HL-60 (cell line): ENCODE measurements at regions not wholly inside any gene's neighbourhood (a gene's known extent, or its start where the extent isn't known, plus 50 kb on each side); places are given as distances from the start of the nearest gene placed in this dataset.

ENCODE experiments used
- DNase-seq, 2 experiments: peaks; one replicate each; pipeline ENCODE4 v3.0.0-alpha.2; 2010 to 2020; ENCODE audit warnings: low read depth in 1 of 2, low spot score in 1 of 2
- H3K27ac ChIP-seq: fragments of 250-450 bp; sonication (Bioruptor Pico); replicated peaks from 2 replicates; pipeline ENCODE4 v1.5.1; 2020; ENCODE audit warnings: mild to moderate bottlenecking, moderate library complexity
- H3K27me3 ChIP-seq: fragments of 250-450 bp; sonication (Bioruptor Pico); 2 replicates; pipeline ENCODE4 v1.5.1; 2021; ENCODE audit warnings: mild to moderate bottlenecking, moderate library complexity; ENCODE audit not compliant: insufficient read depth, poor library complexity, severe bottlenecking
- H3K4me3 ChIP-seq: replicated peaks from 2 replicates; pipeline ENCODE4 v1.5.1; 2011; ENCODE audit warnings: mild to moderate bottlenecking, control low read depth, low read length; ENCODE audit not compliant: insufficient read depth
- GABPA ChIP-seq: IDR thresholded peaks from 2 replicates; pipeline ENCODE4 v1.6.1; 2012; ENCODE audit warnings: low read depth
- POLR2AphosphoS5 ChIP-seq: IDR thresholded peaks from 2 replicates; pipeline ENCODE4 v1.6.1; 2012; ENCODE audit warnings: low read depth
- SPI1 ChIP-seq: IDR thresholded peaks from 2 replicates; pipeline ENCODE4 v1.6.1; 2012; ENCODE audit warnings: low read depth, mild to moderate bottlenecking, borderline replicate concordance
- TF ChIP-seq, protein P1 (sequence below): IDR thresholded peaks from one replicate; pipeline ENCODE4 v1.5.1; 2011; ENCODE audit warnings: low read length, control low read depth, inconsistent platforms; ENCODE audit not compliant: insufficient read depth
- TF ChIP-seq, protein P2 (sequence below): IDR thresholded peaks from 2 replicates; pipeline ENCODE4 v1.6.1; 2012; ENCODE audit warnings: low read depth; ENCODE audit not compliant: insufficient replicate concordance

DNA sequence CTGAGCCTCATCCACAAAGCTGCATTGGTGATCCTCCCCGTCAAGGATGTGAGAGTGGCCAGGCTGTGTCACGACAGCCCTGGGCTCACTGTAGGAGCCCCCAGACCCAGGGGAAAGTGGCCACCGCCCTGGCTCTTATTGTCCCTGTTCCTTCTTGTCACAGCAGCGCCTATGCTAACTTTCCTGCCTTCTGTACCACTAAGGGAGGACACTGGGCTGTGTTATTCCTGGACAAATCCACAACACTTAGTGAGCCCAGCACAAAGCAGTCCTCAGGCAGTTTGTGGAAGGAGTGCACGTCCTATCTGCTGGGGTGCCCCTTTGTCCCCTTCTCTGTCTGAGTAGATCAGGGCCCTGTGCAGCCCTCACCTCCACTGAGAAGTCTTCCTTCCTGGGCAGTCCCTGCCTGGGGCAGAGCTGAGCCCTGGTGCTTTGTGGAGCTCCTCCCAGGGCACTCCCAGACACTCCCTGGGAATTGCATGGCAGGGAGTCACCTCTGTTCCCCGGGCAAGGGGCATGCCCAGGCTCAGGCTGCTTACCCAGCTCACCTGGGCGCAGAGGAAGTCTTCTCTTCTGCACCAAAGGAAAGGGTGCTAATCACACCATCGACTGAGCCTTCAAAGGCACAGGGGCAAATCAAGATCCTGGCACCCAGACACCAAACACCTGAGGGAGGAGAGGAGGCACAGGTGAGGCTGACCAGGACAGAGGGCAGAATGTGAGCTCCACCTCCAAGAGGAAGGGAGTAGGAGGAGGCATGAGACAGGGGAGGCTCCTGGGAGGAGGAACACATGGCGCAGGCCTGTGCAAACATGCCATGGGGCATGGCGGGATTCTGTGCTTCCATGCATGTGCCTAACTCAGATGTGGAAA lies 138.7 kb downstream of the KLF13 start:
- no peak for DNase-seq
- H3K27me3 ChIP-seq = no peaks in the 10 kb centered on the region
- TF ChIP-seq, protein P1, sequence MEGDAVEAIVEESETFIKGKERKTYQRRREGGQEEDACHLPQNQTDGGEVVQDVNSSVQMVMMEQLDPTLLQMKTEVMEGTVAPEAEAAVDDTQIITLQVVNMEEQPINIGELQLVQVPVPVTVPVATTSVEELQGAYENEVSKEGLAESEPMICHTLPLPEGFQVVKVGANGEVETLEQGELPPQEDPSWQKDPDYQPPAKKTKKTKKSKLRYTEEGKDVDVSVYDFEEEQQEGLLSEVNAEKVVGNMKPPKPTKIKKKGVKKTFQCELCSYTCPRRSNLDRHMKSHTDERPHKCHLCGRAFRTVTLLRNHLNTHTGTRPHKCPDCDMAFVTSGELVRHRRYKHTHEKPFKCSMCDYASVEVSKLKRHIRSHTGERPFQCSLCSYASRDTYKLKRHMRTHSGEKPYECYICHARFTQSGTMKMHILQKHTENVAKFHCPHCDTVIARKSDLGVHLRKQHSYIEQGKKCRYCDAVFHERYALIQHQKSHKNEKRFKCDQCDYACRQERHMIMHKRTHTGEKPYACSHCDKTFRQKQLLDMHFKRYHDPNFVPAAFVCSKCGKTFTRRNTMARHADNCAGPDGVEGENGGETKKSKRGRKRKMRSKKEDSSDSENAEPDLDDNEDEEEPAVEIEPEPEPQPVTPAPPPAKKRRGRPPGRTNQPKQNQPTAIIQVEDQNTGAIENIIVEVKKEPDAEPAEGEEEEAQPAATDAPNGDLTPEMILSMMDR = no peak
- TF ChIP-seq SPI1 = no peak
- no peak for TF ChIP-seq POLR2AphosphoS5
- no peak for TF ChIP-seq GABPA
- TF ChIP-seq, protein P2, sequence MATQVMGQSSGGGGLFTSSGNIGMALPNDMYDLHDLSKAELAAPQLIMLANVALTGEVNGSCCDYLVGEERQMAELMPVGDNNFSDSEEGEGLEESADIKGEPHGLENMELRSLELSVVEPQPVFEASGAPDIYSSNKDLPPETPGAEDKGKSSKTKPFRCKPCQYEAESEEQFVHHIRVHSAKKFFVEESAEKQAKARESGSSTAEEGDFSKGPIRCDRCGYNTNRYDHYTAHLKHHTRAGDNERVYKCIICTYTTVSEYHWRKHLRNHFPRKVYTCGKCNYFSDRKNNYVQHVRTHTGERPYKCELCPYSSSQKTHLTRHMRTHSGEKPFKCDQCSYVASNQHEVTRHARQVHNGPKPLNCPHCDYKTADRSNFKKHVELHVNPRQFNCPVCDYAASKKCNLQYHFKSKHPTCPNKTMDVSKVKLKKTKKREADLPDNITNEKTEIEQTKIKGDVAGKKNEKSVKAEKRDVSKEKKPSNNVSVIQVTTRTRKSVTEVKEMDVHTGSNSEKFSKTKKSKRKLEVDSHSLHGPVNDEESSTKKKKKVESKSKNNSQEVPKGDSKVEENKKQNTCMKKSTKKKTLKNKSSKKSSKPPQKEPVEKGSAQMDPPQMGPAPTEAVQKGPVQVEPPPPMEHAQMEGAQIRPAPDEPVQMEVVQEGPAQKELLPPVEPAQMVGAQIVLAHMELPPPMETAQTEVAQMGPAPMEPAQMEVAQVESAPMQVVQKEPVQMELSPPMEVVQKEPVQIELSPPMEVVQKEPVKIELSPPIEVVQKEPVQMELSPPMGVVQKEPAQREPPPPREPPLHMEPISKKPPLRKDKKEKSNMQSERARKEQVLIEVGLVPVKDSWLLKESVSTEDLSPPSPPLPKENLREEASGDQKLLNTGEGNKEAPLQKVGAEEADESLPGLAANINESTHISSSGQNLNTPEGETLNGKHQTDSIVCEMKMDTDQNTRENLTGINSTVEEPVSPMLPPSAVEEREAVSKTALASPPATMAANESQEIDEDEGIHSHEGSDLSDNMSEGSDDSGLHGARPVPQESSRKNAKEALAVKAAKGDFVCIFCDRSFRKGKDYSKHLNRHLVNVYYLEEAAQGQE = no peak
- H3K27ac ChIP-seq = no peak overlapping the region
- no peak overlapping the region for H3K4me3 ChIP-seq

DNA sequence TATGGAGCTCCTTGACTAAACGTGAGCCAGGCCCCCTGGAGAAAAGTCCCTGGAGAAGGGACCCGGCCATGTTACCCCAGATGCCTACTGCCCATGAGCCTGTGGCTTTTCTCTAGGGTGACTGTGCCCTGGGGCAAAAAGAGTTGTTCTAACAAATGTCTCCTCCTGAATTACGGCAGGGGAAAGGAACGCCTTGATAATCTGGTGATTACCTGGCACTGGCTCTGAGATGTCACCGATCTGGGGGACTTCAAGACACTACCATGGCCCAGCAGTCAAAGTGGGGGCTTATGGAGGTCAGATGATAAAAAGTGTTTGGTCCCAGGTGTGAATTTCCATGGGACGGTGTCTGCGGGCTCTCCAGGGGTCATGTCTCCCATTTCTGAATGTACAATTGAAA lies 140.7 kb downstream of the KLF13 start:
- H3K27ac ChIP-seq = no peak overlapping the region
- no peaks in the 10 kb centered on the region for H3K27me3 ChIP-seq
- H3K4me3 ChIP-seq = no peak overlapping the region
- no peak for DNase-seq
- TF ChIP-seq GABPA = no peak
- TF ChIP-seq, protein P1 = no peak
- TF ChIP-seq, protein P2 = no peak

DNA sequence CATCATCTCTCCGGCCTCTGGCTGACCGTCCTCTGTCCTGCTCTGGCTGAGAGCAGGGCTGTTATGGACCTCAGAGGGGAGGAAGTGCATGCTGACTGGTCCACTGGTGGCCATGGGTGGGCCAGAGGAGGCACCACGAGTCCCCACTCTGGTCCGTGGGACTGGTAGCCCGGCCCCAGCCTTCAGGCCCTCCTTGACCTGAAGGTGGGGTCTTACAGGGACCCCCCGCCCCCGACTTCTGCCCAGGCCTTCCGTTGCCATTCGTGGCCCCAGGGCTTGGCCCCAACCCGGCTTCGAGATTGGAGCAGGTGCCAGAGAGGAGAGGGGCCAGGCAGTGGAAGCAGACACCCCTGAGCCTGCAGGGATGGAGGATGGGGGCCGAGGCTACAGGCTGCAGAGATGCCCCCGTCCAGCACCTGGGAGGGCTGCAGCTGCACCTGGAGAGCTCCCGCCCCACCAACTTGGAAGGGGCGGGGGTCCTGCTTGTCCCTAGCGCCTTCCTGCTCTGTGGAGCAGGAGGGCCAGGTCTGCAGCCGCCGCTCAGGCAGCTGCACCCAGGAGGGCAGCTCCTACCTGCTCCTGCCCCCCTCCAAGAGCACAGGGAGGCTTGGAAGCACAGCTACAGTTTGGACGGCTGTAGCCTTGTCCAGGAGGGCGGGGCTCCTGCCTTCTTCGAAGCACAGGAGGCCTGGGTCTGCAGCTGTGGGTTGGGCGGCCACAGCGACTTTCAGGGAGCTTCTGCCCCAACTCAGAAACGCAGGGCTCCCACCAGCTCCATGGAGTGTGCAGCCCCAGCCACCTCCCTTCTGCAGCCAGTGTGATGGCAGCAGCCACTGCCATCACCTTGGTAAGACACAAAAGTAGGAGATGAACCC lies 142.5 kb downstream of the KLF13 start:
- H3K27me3 ChIP-seq = no peaks in the 10 kb centered on the region
- no peak for DNase-seq
- TF ChIP-seq, protein P2 = no peak
- TF ChIP-seq GABPA = no peak
- TF ChIP-seq SPI1 = no peak
- TF ChIP-seq POLR2AphosphoS5 = no peak
- TF ChIP-seq, protein P1 = no peak
- no peak overlapping the region for H3K27ac ChIP-seq
- no peak overlapping the region for H3K4me3 ChIP-seq
